ENCODE measurements at regions not wholly inside any gene's neighbourhood (a gene's known extent, or its start where the extent isn't known, plus 50 kb on each side); places are given as distances from the start of the nearest gene placed in this dataset.
A peak's percentile ranks its signal among the peaks of the same experiment; 100 is the strongest.

DNA sequence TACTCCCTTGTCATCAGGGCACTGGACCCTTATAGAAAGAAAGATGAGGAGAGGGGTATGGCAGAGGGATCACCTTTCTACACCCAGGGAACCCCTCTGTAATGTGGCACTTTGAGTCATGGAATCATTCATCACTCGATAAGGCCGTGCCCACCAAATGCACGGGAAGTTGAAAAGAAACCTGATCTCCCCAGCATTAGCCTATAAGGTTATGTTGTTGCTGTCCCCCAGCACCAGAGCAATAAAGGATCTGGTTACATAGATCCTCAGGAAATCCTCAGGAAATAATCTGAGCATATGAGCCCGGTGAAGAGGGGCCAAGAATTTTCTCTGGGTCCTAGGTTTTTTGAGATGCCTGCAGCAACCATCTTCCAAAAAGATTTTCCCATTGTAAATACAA is 148.8 kb upstream of the CRY1 start:
- TF ChIP-seq POLR2AphosphoS5 (IDR thresholded peaks at IDR 0.05; ENCODE audit: low read depth) = no peak
- no peak for TF ChIP-seq EZH2phosphoT487 (IDR thresholded peaks at IDR 0.05; ENCODE audit: unreplicated experiment)
- TF ChIP-seq CTCF (conservative IDR thresholded peaks at IDR 0.05; ENCODE audit: low read depth in 2 of 2) = no peak
- no peak for TF ChIP-seq ZNF462 (CRISPR knock-in tag; IDR thresholded peaks at IDR 0.05)
- no peak for TF ChIP-seq EZH2 (IDR thresholded peaks at IDR 0.05; ENCODE audit: low read depth, unreplicated experiment)
- TF ChIP-seq, protein P1, sequence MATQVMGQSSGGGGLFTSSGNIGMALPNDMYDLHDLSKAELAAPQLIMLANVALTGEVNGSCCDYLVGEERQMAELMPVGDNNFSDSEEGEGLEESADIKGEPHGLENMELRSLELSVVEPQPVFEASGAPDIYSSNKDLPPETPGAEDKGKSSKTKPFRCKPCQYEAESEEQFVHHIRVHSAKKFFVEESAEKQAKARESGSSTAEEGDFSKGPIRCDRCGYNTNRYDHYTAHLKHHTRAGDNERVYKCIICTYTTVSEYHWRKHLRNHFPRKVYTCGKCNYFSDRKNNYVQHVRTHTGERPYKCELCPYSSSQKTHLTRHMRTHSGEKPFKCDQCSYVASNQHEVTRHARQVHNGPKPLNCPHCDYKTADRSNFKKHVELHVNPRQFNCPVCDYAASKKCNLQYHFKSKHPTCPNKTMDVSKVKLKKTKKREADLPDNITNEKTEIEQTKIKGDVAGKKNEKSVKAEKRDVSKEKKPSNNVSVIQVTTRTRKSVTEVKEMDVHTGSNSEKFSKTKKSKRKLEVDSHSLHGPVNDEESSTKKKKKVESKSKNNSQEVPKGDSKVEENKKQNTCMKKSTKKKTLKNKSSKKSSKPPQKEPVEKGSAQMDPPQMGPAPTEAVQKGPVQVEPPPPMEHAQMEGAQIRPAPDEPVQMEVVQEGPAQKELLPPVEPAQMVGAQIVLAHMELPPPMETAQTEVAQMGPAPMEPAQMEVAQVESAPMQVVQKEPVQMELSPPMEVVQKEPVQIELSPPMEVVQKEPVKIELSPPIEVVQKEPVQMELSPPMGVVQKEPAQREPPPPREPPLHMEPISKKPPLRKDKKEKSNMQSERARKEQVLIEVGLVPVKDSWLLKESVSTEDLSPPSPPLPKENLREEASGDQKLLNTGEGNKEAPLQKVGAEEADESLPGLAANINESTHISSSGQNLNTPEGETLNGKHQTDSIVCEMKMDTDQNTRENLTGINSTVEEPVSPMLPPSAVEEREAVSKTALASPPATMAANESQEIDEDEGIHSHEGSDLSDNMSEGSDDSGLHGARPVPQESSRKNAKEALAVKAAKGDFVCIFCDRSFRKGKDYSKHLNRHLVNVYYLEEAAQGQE (IDR thresholded peaks at IDR 0.05; ENCODE audit: unreplicated experiment) = peak; percentile 23

Measured in GM23338 (cell line).